ENCODE measurements at regions not wholly inside any gene's neighbourhood (a gene's known extent, or its start where the extent isn't known, plus 50 kb on each side); places are given as distances from the start of the nearest gene placed in this dataset.

DNA sequence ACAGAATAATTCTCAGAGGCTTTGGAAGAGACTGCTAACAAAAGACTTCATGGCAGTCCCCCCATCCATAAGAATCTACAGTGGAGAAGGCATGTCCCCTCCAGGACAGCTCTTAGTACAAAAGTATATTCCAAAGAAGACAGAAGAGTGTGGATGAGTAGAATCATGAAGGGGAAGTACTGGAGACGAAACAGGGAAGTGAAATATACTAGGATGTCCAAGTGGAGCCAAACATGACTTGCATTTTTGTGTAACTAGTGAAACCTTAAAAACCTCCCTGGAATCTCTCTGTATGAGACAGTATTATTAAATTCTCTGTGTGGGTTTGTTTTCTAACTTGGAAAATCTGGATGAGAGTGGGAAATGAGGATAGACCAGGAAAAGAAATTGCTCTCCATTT lies 312.4 kb downstream of the RSL24D1 start:
- intact Hi-C loops (cut with DNase I, micrococcal nuclease) = no loop called here
- ATAC-seq = no peak
- no peaks in the 10 kb centered on the region for H3K36me3 ChIP-seq (ENCODE audit: low read depth)
- no peaks in the 10 kb centered on the region for H3K4me1 ChIP-seq (ENCODE audit: low read depth)
- DNase-seq = no peak
- H3K9me3 ChIP-seq = peaks cover 29% of the 10 kb centered on the region
- no peak overlapping the region for H3K4me3 ChIP-seq
- TF ChIP-seq, protein P1, sequence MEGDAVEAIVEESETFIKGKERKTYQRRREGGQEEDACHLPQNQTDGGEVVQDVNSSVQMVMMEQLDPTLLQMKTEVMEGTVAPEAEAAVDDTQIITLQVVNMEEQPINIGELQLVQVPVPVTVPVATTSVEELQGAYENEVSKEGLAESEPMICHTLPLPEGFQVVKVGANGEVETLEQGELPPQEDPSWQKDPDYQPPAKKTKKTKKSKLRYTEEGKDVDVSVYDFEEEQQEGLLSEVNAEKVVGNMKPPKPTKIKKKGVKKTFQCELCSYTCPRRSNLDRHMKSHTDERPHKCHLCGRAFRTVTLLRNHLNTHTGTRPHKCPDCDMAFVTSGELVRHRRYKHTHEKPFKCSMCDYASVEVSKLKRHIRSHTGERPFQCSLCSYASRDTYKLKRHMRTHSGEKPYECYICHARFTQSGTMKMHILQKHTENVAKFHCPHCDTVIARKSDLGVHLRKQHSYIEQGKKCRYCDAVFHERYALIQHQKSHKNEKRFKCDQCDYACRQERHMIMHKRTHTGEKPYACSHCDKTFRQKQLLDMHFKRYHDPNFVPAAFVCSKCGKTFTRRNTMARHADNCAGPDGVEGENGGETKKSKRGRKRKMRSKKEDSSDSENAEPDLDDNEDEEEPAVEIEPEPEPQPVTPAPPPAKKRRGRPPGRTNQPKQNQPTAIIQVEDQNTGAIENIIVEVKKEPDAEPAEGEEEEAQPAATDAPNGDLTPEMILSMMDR (IDR thresholded peaks at IDR 0.05) = no peak

DNA sequence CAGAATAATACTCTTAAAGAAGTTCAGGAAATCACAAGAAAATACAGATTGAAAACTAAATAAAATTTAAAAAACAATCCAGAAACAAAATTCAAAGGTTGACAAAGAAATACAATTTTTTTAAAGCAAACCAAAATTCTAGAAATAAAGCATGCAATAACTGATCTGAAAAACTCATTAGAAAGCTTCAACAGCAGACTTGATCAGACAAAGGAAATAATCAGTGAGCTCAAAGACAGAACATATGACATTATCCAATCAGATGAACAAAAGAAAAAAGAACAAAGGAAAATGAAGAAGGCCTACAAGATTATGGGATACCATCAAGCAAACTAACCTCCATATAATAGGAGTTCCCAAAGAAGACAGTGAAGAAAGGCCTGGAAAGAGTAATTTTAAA lies 336.8 kb downstream of the RSL24D1 start:
- no peaks in the 10 kb centered on the region for H3K36me3 ChIP-seq (ENCODE audit: low read depth)
- TF ChIP-seq, protein P1 (IDR thresholded peaks at IDR 0.05) = no peak
- no peak for DNase-seq
- H3K4me3 ChIP-seq = no peak overlapping the region
- H3K9me3 ChIP-seq = peaks cover 20% of the 10 kb centered on the region
- no peak for ATAC-seq
- H3K4me1 ChIP-seq (ENCODE audit: low read depth) = no peaks in the 10 kb centered on the region
- intact Hi-C loops (cut with DNase I, micrococcal nuclease) = no loop called here

DNA sequence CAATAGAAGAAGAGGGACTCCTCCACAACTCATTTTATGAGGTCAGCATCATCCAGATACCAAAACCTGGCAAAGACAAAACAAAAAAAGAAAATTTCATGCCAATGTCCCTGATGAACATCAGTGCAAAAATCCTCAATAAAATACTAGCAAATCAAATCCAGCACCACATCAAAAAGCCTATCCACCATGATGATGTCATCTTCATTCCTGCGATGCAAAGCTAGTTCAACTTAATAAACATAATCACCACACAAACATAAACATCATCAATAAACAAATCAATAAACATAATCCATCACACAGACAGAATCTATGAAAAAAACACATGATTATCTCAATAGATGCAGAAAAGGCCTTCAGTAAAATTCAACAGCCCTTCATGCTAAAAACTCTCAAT lies 342.1 kb downstream of the RSL24D1 start:
- TF ChIP-seq, protein P1 (IDR thresholded peaks at IDR 0.05) = no peak
- intact Hi-C loops (cut with DNase I, micrococcal nuclease) = no loop called here
- ATAC-seq = no peak
- Histone ChIP-seq H3K4me3 (no peak overlapping the region), H3K9me3 (peaks cover 21% of the 10 kb centered on the region), H3K36me3 (ENCODE audit: low read depth) (no peaks in the 10 kb centered on the region), H3K4me1 (ENCODE audit: low read depth) (no peaks in the 10 kb centered on the region)
- no peak for DNase-seq

DNA sequence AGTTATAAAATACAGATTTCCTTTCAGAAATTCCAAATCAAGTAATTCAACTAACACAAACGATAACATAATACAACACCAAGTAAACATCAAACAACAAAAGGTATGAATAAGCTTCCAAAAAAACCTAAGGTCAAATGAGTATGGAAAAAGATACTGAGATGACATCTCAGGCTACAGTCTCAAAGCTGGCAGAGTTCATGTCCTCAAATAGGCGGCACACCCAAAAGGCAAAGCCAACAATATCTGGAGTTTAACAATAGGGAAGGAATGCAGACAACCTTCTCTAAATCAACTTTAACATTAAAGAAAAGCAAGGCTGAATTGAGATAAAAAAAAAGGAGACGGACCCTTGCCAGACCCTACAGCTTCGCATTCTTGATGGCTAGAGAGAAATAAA lies 346.6 kb downstream of the RSL24D1 start:
- ATAC-seq (no peak), DNase-seq (no peak)
- Histone ChIP-seq H3K36me3 (ENCODE audit: low read depth) (no peaks in the 10 kb centered on the region), H3K4me3 (no peak overlapping the region), H3K4me1 (ENCODE audit: low read depth) (no peaks in the 10 kb centered on the region), H3K9me3 (peaks cover 10% of the 10 kb centered on the region)
- TF ChIP-seq, protein P1 (IDR thresholded peaks at IDR 0.05) = no peak
- intact Hi-C loops (cut with DNase I, micrococcal nuclease) = no loop called here

DNA sequence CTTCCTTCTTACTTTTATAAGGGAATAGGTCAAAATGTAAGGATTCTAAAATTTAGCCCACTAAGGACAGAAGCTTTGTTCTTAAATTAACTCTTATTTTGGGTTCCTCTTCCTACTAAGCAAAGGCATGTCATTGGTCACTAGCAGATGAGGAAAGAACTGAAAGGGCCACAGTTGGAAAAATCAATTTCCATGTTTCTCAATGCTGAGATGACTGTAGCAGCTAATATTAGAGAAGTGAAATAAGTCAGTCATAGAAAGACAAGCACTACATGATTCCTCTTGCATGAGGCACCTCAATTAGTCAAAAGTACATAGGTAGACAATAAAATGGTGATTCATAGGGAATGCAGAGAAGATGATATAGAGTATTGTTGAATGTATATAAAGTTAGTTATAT lies 353.7 kb downstream of the RSL24D1 start:
- Histone ChIP-seq H3K4me1 (ENCODE audit: low read depth) (no peaks in the 10 kb centered on the region), H3K9me3 (no peaks in the 10 kb centered on the region), H3K4me3 (no peak overlapping the region), H3K36me3 (ENCODE audit: low read depth) (no peaks in the 10 kb centered on the region)
- no peak for ATAC-seq
- DNase-seq = no peak
- TF ChIP-seq, protein P1 (IDR thresholded peaks at IDR 0.05) = no peak
- intact Hi-C loops (cut with DNase I, micrococcal nuclease) = no loop called here

DNA sequence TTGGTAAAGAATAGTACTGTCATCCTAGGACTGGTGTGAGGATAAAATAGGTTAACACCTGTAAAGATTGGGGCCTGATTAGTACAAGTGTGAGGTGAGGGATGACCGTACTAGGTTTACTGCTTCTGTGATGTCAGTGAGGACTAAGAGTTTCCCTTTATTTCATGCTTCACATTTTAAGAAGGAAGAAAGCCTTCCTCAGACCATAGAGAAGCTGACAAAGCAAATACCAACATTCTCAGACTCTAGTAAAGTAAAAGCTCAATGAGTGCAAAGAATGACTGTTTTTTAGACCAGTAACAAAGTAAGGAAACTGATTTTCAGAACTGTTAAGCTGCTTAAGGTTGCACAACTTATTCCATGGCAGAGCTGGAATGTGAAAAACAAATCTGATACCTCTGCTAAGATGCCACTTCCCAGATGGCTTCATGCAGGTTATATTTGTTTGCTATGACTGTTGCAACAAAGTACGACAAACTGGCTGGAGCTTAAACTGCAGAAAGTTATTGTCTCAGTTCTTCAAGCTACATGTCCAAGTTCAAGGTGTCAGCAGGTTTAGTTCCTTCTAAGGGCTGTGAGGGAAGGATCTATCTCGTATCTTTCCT lies 354.9 kb downstream of the RSL24D1 start:
- Histone ChIP-seq H3K36me3 (ENCODE audit: low read depth) (no peaks in the 10 kb centered on the region), H3K9me3 (no peaks in the 10 kb centered on the region), H3K4me1 (ENCODE audit: low read depth) (no peaks in the 10 kb centered on the region), H3K4me3 (no peak overlapping the region)
- ATAC-seq (no peak), DNase-seq (no peak)
- TF ChIP-seq, protein P1 (IDR thresholded peaks at IDR 0.05) = no peak
- intact Hi-C loops (cut with DNase I, micrococcal nuclease) = no loop called here
